HL-60 (cell line): ENCODE measurements at regions not wholly inside any gene's neighbourhood (a gene's known extent, or its start where the extent isn't known, plus 50 kb on each side); places are given as distances from the start of the nearest gene placed in this dataset.

Experiments
- DNase-seq, 2 experiments: peaks; one replicate each; pipeline ENCODE4 v3.0.0-alpha.2; 2010 to 2020; ENCODE audit warnings: low read depth in 1 of 2, low spot score in 1 of 2
- H3K27ac ChIP-seq: fragments of 250-450 bp; sonication (Bioruptor Pico); replicated peaks from 2 replicates; pipeline ENCODE4 v1.5.1; 2020; ENCODE audit warnings: mild to moderate bottlenecking, moderate library complexity
- H3K27me3 ChIP-seq: fragments of 250-450 bp; sonication (Bioruptor Pico); 2 replicates; pipeline ENCODE4 v1.5.1; 2021; ENCODE audit warnings: mild to moderate bottlenecking, moderate library complexity; ENCODE audit not compliant: insufficient read depth, poor library complexity, severe bottlenecking
- H3K4me3 ChIP-seq: replicated peaks from 2 replicates; pipeline ENCODE4 v1.5.1; 2011; ENCODE audit warnings: mild to moderate bottlenecking, control low read depth, low read length; ENCODE audit not compliant: insufficient read depth
- CTCF ChIP-seq: IDR thresholded peaks from one replicate; pipeline ENCODE4 v1.5.1; 2011; ENCODE audit warnings: low read length, control low read depth, inconsistent platforms; ENCODE audit not compliant: insufficient read depth
- GABPA ChIP-seq: IDR thresholded peaks from 2 replicates; pipeline ENCODE4 v1.6.1; 2012; ENCODE audit warnings: low read depth
- POLR2AphosphoS5 ChIP-seq: IDR thresholded peaks from 2 replicates; pipeline ENCODE4 v1.6.1; 2012; ENCODE audit warnings: low read depth
- REST ChIP-seq: IDR thresholded peaks from 2 replicates; pipeline ENCODE4 v1.6.1; 2012; ENCODE audit warnings: low read depth; ENCODE audit not compliant: insufficient replicate concordance
- SPI1 ChIP-seq: IDR thresholded peaks from 2 replicates; pipeline ENCODE4 v1.6.1; 2012; ENCODE audit warnings: low read depth, mild to moderate bottlenecking, borderline replicate concordance

- Histone ChIP-seq H3K27ac (no peak overlapping the region), H3K4me3 (no peak overlapping the region), H3K27me3 (no peaks in the 10 kb centered on the region)
- TF ChIP-seq GABPA: no peak
- TF ChIP-seq CTCF: no peak
- TF ChIP-seq REST: no peak
- TF ChIP-seq POLR2AphosphoS5: no peak
- no peak for TF ChIP-seq SPI1
- DNase-seq: no peak
Measured at GRCh38 chr10:754914-755313, 65.4 kb upstream of the DIP2C start.

GRCh38 chr10:753530-753929 is 64.1 kb upstream of the DIP2C start:
- Histone ChIP-seq H3K4me3 (no peak overlapping the region), H3K27me3 (no peaks in the 10 kb centered on the region), H3K27ac (no peak overlapping the region)
- TF ChIP-seq POLR2AphosphoS5 (no peak), REST (no peak), GABPA (no peak), CTCF (no peak), SPI1 (no peak)
- peak; percentile 4 to 7 for DNase-seq

- no peak overlapping the region for H3K27ac ChIP-seq
- no peak for DNase-seq
- no peak overlapping the region for H3K4me3 ChIP-seq
- no peak for TF ChIP-seq CTCF
- TF ChIP-seq GABPA: no peak
- no peak for TF ChIP-seq POLR2AphosphoS5
- TF ChIP-seq REST: no peak
- H3K27me3 ChIP-seq: no peaks in the 10 kb centered on the region
Measured at GRCh38 chr10:740936-741431, 51.5 kb upstream of the DIP2C start.
